Mucosa of stomach (tissue), 1 donor: ENCODE measurements at regions not wholly inside any gene's neighbourhood (a gene's known extent, or its start where the extent isn't known, plus 50 kb on each side); places are given as distances from the start of the nearest gene placed in this dataset.

ENCODE experiments used
- H3K27me3 ChIP-seq: one replicate; pipeline ENCODE4 v1.7.0; 2013; ENCODE audit warnings: mild to moderate bottlenecking, low read length; ENCODE audit not compliant: control insufficient read depth, insufficient read depth
- H3K36me3 ChIP-seq: one replicate; pipeline ENCODE4 v1.7.0; 2013; ENCODE audit warnings: low read length; ENCODE audit not compliant: control insufficient read depth, insufficient read depth
- H3K4me1 ChIP-seq: one replicate; pipeline ENCODE4 v1.7.0; 2013; ENCODE audit warnings: mild to moderate bottlenecking, low read length; ENCODE audit not compliant: control insufficient read depth, insufficient read depth
- H3K4me3 ChIP-seq: one replicate; pipeline ENCODE4 v1.7.0; 2013; ENCODE audit warnings: low read length
- H3K9ac ChIP-seq: one replicate; pipeline ENCODE4 v1.7.0; 2013; ENCODE audit warnings: mild to moderate bottlenecking, low read length, moderate library complexity
- H3K9me3 ChIP-seq: one replicate; pipeline ENCODE4 v1.7.0; 2013; ENCODE audit warnings: mild to moderate bottlenecking, low read length, moderate library complexity; ENCODE audit not compliant: control insufficient read depth
- donor health status: Pancreatic carcinoma.

DNA sequence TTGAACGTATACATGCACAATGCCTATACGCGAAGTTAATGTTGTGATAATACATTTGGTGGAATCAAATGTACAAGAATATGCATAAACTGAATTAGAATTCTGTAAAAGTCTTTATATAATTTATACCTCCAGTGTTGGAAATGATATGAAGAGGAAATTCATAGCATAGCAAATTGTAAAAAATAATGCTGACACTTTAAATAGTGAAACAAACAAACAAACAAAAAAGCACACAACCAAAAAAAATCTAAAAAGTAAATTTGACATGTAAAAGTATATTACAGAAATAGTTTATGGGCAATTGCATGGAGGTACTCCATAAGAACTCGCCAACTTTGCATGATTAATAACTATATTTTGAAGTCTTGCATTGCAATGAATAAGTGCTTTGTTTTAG lies 780.9 kb downstream of the TBC1D32 start:
- Histone ChIP-seq H3K9ac (no peak overlapping the region), H3K4me1 (no peaks in the 10 kb centered on the region), H3K9me3 (no peaks in the 10 kb centered on the region), H3K36me3 (no peaks in the 10 kb centered on the region), H3K27me3 (no peaks in the 10 kb centered on the region), H3K4me3 (no peak overlapping the region)

DNA sequence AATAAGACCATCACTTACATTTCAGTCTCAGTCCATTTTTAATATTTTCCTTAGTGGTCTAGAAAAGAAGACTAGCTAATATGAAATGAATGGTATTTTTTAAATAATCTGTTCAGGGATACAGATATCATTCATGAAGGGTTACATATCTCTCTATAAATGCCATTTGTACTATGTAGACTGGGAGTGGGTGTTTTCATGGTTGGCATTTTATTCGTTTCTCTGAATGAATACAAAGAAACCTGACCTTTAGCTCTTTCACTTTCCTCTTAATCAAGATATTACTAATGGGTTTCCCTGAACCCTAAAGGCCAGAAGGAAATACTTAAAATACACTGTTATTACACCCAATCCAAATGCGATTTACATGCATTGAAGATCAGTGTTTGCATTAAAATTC lies 788.9 kb downstream of the TBC1D32 start:
- Histone ChIP-seq H3K9ac (no peak overlapping the region), H3K4me3 (no peak overlapping the region), H3K4me1 (no peaks in the 10 kb centered on the region), H3K9me3 (no peaks in the 10 kb centered on the region), H3K27me3 (no peaks in the 10 kb centered on the region), H3K36me3 (no peaks in the 10 kb centered on the region)

GRCh38 chr6:120534954-120535353 lies 799.3 kb downstream of the TBC1D32 start:
- H3K27me3 ChIP-seq: no peaks in the 10 kb centered on the region
- no peaks in the 10 kb centered on the region for H3K9me3 ChIP-seq
- H3K4me1 ChIP-seq: no peaks in the 10 kb centered on the region
- no peaks in the 10 kb centered on the region for H3K36me3 ChIP-seq
- H3K4me3 ChIP-seq: no peak overlapping the region
- no peak overlapping the region for H3K9ac ChIP-seq

DNA sequence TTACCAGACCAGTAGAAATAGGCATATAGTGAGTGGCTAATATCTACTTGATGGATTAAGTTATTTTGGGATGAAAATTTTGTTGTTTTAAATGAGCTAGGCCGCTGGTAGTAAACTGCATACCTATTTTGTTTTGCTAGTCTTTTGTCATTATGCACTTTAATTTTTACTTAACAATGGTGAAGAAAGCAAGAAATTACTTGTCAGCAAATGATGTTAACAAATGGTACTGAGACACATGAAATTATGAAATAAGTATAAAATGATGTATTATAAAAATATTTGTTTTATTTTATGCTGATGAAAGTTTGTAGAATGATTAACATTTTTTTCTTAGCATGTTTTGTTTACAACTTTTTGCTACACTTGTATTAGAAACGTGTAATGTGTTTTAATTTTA lies 807.7 kb downstream of the TBC1D32 start:
- Histone ChIP-seq H3K36me3 (no peaks in the 10 kb centered on the region), H3K4me1 (no peaks in the 10 kb centered on the region), H3K4me3 (no peak overlapping the region), H3K27me3 (no peaks in the 10 kb centered on the region), H3K9me3 (no peaks in the 10 kb centered on the region), H3K9ac (no peak overlapping the region)

DNA sequence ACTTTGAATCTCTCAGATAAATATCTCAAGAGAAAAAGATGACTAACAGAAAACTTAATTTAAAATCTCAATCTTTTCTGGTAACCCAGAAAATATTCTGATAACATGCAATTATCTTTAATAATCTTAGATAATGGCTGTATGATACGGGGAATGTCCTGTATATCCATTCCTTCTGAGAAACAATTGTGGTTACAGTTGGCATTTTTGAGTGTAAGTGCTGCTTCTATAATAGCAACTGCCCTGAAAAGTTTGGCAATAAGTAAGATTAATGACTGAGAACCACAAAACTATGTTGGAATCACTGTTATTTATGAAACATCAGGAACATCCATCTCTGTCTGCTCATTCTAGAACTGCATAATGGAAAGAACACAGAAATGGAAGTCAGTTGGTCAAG lies 819.7 kb downstream of the TBC1D32 start:
- Histone ChIP-seq H3K9ac (no peak overlapping the region), H3K4me3 (no peak overlapping the region), H3K27me3 (no peaks in the 10 kb centered on the region), H3K4me1 (no peaks in the 10 kb centered on the region), H3K9me3 (no peaks in the 10 kb centered on the region), H3K36me3 (no peaks in the 10 kb centered on the region)

DNA sequence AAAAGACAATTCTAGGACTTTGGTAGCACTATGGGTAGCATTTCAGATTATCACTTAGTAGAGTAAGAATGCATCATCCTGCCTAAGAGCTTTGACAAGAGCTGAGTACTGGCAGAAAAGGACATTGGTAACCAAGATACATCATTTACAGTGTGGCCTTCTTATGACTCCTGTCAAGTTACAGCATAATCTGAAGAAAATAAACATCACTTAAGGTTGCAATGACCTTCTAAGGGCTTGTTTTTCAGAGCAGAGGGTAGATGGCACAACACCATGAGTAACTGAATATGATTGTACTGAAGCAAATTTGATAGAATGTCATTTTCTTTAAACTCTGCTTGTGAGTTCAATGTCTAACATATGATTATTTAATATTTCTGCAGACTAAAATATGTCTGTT lies 822.6 kb downstream of the TBC1D32 start:
- Histone ChIP-seq H3K27me3 (no peaks in the 10 kb centered on the region), H3K9me3 (no peaks in the 10 kb centered on the region), H3K4me1 (no peaks in the 10 kb centered on the region), H3K36me3 (no peaks in the 10 kb centered on the region), H3K9ac (no peak overlapping the region), H3K4me3 (no peak overlapping the region)

DNA sequence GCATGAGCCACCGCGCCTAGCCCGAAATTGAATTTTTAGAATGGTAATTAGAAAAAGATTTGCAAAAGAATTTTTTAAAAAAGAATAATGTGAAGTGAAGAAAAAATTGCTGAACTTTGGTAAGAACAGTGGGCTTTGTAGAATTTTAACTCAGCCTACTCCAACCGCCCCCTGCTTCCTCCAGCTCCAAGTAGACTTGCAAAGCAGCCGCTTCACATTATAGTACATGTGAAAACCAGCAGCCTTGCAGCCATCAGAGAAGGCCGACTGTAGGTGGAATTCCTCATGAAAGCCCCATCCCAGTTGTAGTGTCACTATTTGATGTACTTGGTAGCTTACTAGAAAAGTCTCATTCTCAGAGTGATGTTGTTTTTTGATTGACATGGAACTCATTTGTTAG lies 835.6 kb downstream of the TBC1D32 start:
- Histone ChIP-seq H3K4me3 (no peak overlapping the region), H3K36me3 (no peaks in the 10 kb centered on the region), H3K9me3 (no peaks in the 10 kb centered on the region), H3K4me1 (no peaks in the 10 kb centered on the region), H3K9ac (no peak overlapping the region), H3K27me3 (no peaks in the 10 kb centered on the region)

DNA sequence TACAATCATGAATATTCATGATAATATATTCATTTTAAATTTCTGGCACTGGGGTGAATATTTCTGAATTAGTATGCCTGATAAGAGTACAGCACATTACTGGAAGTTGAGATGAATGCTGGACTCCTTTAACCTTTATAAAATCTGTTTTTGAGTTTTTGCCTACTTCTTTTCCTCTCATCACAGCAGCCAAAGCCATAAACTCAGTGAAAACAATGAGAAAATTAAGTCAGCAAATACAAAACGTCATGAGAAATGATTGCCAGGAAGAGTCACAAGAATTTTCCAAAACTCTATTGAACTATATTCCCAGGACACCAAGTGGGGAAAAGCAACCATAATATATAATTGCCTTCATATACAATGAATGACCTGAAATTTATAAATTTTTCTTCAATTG lies 837.6 kb downstream of the TBC1D32 start:
- Histone ChIP-seq H3K4me3 (no peak overlapping the region), H3K36me3 (no peaks in the 10 kb centered on the region), H3K9me3 (no peaks in the 10 kb centered on the region), H3K27me3 (no peaks in the 10 kb centered on the region), H3K9ac (no peak overlapping the region), H3K4me1 (no peaks in the 10 kb centered on the region)

DNA sequence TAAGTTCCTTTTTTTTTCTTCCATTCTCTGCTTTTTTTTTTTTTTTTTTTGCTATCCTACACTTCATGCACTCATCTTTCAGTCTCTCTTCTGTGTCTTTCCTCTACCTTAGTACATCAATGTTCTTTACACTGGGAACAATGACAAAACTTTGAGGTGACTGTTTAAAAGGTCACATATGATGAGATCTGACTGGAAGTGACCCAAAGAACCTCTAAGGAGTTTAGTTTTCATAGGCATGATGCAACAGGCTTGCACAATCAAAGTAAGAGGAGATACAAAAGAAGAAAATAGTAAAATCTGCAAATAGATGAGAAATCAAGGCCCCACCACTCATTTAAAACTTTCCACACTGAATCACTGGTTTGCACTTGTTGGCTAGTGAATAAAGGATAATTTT lies 840.8 kb downstream of the TBC1D32 start:
- H3K4me1 ChIP-seq: no peaks in the 10 kb centered on the region
- H3K9me3 ChIP-seq: no peaks in the 10 kb centered on the region
- H3K4me3 ChIP-seq: no peak overlapping the region
- H3K36me3 ChIP-seq: no peaks in the 10 kb centered on the region
- H3K9ac ChIP-seq: no peak overlapping the region
- H3K27me3 ChIP-seq: no peaks in the 10 kb centered on the region

DNA sequence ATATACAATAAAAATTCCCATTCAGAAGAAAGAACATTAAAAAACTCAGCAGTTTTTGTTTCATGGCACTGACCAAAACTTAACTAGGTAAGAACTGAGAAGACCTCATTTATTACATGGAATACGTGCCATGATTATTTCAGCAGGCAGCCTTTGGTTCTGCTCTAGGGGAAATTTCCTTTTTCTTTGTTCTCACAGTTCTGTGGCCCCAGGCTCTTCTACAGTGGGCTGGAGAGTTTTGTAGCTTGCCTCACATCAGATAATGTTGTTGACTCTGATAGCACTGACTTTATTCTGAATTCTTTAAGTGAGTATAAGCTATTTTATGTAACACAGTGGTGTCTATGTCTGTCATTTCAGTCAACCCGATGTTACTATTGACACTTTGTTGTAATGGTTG lies 844.3 kb downstream of the TBC1D32 start:
- no peaks in the 10 kb centered on the region for H3K4me1 ChIP-seq
- no peaks in the 10 kb centered on the region for H3K9me3 ChIP-seq
- H3K36me3 ChIP-seq: no peaks in the 10 kb centered on the region
- no peaks in the 10 kb centered on the region for H3K27me3 ChIP-seq
- H3K4me3 ChIP-seq: no peak overlapping the region
- H3K9ac ChIP-seq: no peak overlapping the region

GRCh38 chr6:120484146-120484545 lies 850.1 kb downstream of the TBC1D32 start:
- H3K9me3 ChIP-seq: no peaks in the 10 kb centered on the region
- H3K4me1 ChIP-seq: no peaks in the 10 kb centered on the region
- H3K36me3 ChIP-seq: no peaks in the 10 kb centered on the region
- H3K4me3 ChIP-seq: no peak overlapping the region
- no peak overlapping the region for H3K9ac ChIP-seq
- H3K27me3 ChIP-seq: no peaks in the 10 kb centered on the region

- Histone ChIP-seq H3K4me3 (no peak overlapping the region), H3K36me3 (no peaks in the 10 kb centered on the region), H3K9ac (no peak overlapping the region), H3K4me1 (no peaks in the 10 kb centered on the region), H3K27me3 (no peaks in the 10 kb centered on the region), H3K9me3 (no peaks in the 10 kb centered on the region)
These were observed 855.6 kb downstream of the TBC1D32 start for GRCh38 chr6:120478650-120479049.

- Histone ChIP-seq H3K36me3 (no peaks in the 10 kb centered on the region), H3K27me3 (no peaks in the 10 kb centered on the region)
These were observed 860.5 kb downstream of the TBC1D32 start for GRCh38 chr6:120473804-120474203.

More at GRCh38 chr6:120473804-120474203, 860.5 kb downstream of the TBC1D32 start:
- Histone ChIP-seq H3K9ac (no peak overlapping the region), H3K4me1 (no peaks in the 10 kb centered on the region), H3K4me3 (no peak overlapping the region), H3K9me3 (no peaks in the 10 kb centered on the region)
